ENCODE measurements at regions not wholly inside any gene's neighbourhood (a gene's known extent, or its start where the extent isn't known, plus 50 kb on each side); places are given as distances from the start of the nearest gene placed in this dataset.
A peak's percentile ranks its signal among the peaks of the same experiment; 100 is the strongest.

DNA sequence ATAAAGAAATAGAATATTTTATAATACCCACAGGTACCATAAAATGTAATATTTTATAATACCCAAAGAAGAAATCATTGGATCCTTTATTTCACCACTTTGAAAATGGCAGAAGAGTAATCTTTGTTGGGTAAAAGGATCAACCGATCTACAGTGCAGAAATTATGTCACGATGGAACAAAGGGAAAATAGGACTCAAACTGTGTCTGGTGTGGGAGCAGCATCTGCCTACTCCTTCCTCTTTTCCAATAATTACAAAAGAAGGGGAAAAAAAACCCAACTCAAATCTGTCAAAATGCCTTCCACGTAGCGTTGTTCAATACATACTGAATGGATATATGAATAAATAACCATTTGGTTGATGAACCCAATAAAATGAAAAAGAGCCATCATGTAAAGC is 492.6 kb upstream of the TBL1XR1 start:
- no peak for DNase-seq (ENCODE audit: low read depth)
- H3K4me3 ChIP-seq (ENCODE audit: low read depth, low read length): no peak overlapping the region
- TF ChIP-seq, protein P1, sequence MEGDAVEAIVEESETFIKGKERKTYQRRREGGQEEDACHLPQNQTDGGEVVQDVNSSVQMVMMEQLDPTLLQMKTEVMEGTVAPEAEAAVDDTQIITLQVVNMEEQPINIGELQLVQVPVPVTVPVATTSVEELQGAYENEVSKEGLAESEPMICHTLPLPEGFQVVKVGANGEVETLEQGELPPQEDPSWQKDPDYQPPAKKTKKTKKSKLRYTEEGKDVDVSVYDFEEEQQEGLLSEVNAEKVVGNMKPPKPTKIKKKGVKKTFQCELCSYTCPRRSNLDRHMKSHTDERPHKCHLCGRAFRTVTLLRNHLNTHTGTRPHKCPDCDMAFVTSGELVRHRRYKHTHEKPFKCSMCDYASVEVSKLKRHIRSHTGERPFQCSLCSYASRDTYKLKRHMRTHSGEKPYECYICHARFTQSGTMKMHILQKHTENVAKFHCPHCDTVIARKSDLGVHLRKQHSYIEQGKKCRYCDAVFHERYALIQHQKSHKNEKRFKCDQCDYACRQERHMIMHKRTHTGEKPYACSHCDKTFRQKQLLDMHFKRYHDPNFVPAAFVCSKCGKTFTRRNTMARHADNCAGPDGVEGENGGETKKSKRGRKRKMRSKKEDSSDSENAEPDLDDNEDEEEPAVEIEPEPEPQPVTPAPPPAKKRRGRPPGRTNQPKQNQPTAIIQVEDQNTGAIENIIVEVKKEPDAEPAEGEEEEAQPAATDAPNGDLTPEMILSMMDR (IDR thresholded peaks at IDR 0.05; ENCODE audit: insufficient read depth, low read depth, low read length): no peak

- TF ChIP-seq, protein P1 (IDR thresholded peaks at IDR 0.05; ENCODE audit: insufficient read depth, low read depth, low read length): no peak
- no peak for DNase-seq (ENCODE audit: low read depth)
Measured at GRCh38 chr3:177690306-177690705, 493.0 kb upstream of the TBL1XR1 start.

GRCh38 chr3:177692304-177692975 is 495.2 kb upstream of the TBL1XR1 start:
- H3K4me3 ChIP-seq (ENCODE audit: low read depth, low read length): no peak overlapping the region
- DNase-seq (ENCODE audit: low read depth): no peak
- TF ChIP-seq, protein P1 (IDR thresholded peaks at IDR 0.05; ENCODE audit: insufficient read depth, low read depth, low read length): no peak

More at GRCh38 chr3:177690306-177690705, 493.0 kb upstream of the TBL1XR1 start:
- H3K4me3 ChIP-seq (ENCODE audit: low read depth, low read length): no peak overlapping the region

GRCh38 chr3:177693616-177694264 is 496.5 kb upstream of the TBL1XR1 start:
- TF ChIP-seq, protein P1 (IDR thresholded peaks at IDR 0.05; ENCODE audit: insufficient read depth, low read depth, low read length): no peak
- DNase-seq (ENCODE audit: low read depth): no peak
- H3K4me3 ChIP-seq (ENCODE audit: low read depth, low read length): no peak overlapping the region

- TF ChIP-seq, protein P1 (IDR thresholded peaks at IDR 0.05; ENCODE audit: insufficient read depth, low read depth, low read length): no peak
- DNase-seq (ENCODE audit: low read depth): peak; percentile 81
Measured at GRCh38 chr3:177694316-177694715, 497.0 kb upstream of the TBL1XR1 start.

GRCh38 chr3:177694951-177695350 is 497.7 kb upstream of the TBL1XR1 start:
- DNase-seq (ENCODE audit: low read depth): no peak
- TF ChIP-seq, protein P1 (IDR thresholded peaks at IDR 0.05; ENCODE audit: insufficient read depth, low read depth, low read length): no peak
- H3K4me3 ChIP-seq (ENCODE audit: low read depth, low read length): no peak overlapping the region

More at GRCh38 chr3:177694316-177694715, 497.0 kb upstream of the TBL1XR1 start:
- no peak overlapping the region for H3K4me3 ChIP-seq (ENCODE audit: low read depth, low read length)
